WERI-Rb-1 (cell line): ENCODE measurements at regions not wholly inside any gene's neighbourhood (a gene's known extent, or its start where the extent isn't known, plus 50 kb on each side); places are given as distances from the start of the nearest gene placed in this dataset.

Experiments
- DNase-seq: peaks from one replicate; pipeline ENCODE4 v3.0.0-alpha.2; 2020
- H3K27ac ChIP-seq: fragments of 250-450 bp; sonication (Bioruptor Pico); 2 replicates; pipeline ENCODE4 v1.5.1; 2020; ENCODE audit warnings: mild to moderate bottlenecking, moderate library complexity
- H3K27me3 ChIP-seq: fragments of 250-450 bp; sonication (Bioruptor Pico); 2 replicates; pipeline ENCODE4 v1.5.1; 2021; ENCODE audit warnings: mild to moderate bottlenecking, low read depth, moderate library complexity; ENCODE audit not compliant: insufficient read depth, severe bottlenecking
- H3K36me3 ChIP-seq: fragments of 250-450 bp; sonication (Bioruptor Pico); 2 replicates; pipeline ENCODE4 v1.5.1; 2020; ENCODE audit warnings: mild to moderate bottlenecking, moderate library complexity
- H3K4me3 ChIP-seq: 2 replicates; pipeline ENCODE4 v1.5.1; 2011; ENCODE audit warnings: low read depth, mild to moderate bottlenecking, control low read depth, low read length
- H3K9me3 ChIP-seq: fragments of 250-450 bp; sonication (Bioruptor Pico); 2 replicates; pipeline ENCODE4 v1.5.1; 2021; ENCODE audit warnings: mild to moderate bottlenecking, moderate library complexity; ENCODE audit not compliant: severe bottlenecking
- CTCF ChIP-seq: IDR thresholded peaks from 2 replicates; pipeline ENCODE4 v1.5.1; 2011; ENCODE audit warnings: low read depth, mild to moderate bottlenecking, control low read depth, inconsistent platforms, low read length

DNA sequence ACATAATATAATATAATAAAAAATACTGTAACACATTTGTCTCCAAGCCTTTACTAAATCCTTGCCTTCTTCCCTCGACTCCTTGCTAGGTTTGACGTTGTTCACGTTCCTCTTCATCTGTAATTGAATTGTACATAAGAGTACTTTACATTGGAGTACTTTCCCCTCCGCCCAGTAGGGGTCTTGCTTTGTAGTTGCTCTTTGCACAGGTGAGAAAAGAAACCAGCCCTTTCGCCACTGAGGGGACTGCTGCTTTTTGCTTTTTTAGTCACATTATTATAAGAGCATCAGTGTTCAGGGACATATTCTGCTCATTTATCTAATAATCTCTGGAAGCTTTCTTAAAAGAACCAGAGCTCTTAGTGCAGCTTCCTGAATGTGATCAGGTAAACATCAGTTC lies 115.0 kb downstream of the CETN3 start:
- Histone ChIP-seq H3K27me3 (no peaks in the 10 kb centered on the region), H3K9me3 (no peaks in the 10 kb centered on the region), H3K4me3 (no peak overlapping the region), H3K27ac (no peak overlapping the region), H3K36me3 (no peaks in the 10 kb centered on the region)
- no peak for TF ChIP-seq CTCF
- DNase-seq = no peak

DNA sequence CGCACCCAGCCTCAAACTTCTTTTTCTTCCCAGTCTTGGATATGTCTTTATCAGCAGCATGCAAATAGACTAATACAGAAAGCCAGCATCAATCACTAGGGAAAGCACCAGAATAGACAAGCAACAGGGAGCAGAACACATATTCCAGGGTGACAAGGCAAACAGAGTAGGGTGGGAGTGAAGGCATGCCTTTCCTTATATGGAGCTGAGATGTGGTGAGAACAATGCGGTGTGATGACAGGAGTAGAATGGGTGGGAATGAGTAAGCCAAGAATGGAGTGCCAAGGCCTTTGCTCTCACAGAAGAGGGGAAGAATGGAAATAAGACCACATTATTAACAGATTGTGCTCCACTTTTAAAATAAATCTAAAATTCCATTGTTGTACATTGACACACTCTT lies 115.6 kb downstream of the CETN3 start:
- no peaks in the 10 kb centered on the region for H3K9me3 ChIP-seq
- no peak overlapping the region for H3K27ac ChIP-seq
- H3K36me3 ChIP-seq = no peaks in the 10 kb centered on the region
- TF ChIP-seq CTCF = no peak
- H3K27me3 ChIP-seq = no peaks in the 10 kb centered on the region
- DNase-seq = no peak
- H3K4me3 ChIP-seq = no peak overlapping the region

DNA sequence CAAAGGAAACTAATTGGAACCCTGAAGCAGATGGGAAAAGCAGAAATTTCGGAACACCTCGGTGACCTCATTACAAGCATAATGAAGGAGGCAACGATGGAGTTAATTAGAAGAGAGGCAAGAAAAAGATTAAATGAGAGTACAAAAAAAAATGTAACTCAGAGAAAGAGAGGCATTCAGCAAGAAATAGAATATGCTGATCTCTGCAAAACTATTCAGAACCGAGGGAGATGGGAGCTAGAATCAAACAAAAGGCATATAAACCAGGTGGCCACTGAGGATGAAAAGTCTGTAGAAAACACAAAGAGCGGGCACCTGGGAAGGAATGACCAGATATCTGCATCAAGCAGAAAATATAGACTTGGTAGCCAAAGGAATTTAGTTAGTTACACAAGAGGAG lies 118.9 kb downstream of the CETN3 start:
- H3K9me3 ChIP-seq = no peaks in the 10 kb centered on the region
- no peak overlapping the region for H3K27ac ChIP-seq
- no peak for TF ChIP-seq CTCF
- H3K36me3 ChIP-seq = no peaks in the 10 kb centered on the region
- no peak overlapping the region for H3K4me3 ChIP-seq
- H3K27me3 ChIP-seq = no peaks in the 10 kb centered on the region
- DNase-seq = no peak

GRCh38 chr5:90289837-90290236 lies 119.7 kb downstream of the CETN3 start:
- DNase-seq = no peak
- Histone ChIP-seq H3K4me3 (no peak overlapping the region), H3K36me3 (no peaks in the 10 kb centered on the region), H3K9me3 (no peaks in the 10 kb centered on the region), H3K27me3 (no peaks in the 10 kb centered on the region), H3K27ac (no peak overlapping the region)
- TF ChIP-seq CTCF = no peak

- TF ChIP-seq CTCF = no peak
- Histone ChIP-seq H3K4me3 (no peak overlapping the region), H3K9me3 (no peaks in the 10 kb centered on the region), H3K36me3 (no peaks in the 10 kb centered on the region), H3K27me3 (no peaks in the 10 kb centered on the region), H3K27ac (no peak overlapping the region)
- no peak for DNase-seq
These were observed 122.5 kb downstream of the CETN3 start for GRCh38 chr5:90287036-90287435.

DNA sequence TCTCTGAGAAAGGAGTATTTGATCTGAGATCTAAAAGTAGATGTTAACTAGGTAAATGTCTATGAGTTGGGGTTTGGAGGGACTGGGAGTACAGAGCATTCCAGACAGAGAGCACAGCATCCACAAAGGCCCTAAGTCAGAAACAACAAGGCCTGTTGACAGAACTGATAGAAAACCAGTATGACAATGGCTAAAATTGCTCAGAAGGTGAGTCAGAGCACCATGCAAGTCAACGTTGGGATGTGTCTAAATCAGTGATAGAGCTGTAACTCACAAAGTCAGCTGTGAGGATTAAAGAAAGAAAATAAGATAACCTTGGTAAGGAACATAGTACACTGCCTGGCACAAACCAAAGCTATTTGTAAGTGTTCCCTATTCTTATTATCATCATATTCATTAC lies 124.0 kb downstream of the CETN3 start:
- no peak overlapping the region for H3K27ac ChIP-seq
- DNase-seq = no peak
- H3K4me3 ChIP-seq = no peak overlapping the region
- TF ChIP-seq CTCF = no peak
- H3K9me3 ChIP-seq = no peaks in the 10 kb centered on the region
- no peaks in the 10 kb centered on the region for H3K36me3 ChIP-seq
- no peaks in the 10 kb centered on the region for H3K27me3 ChIP-seq
